ENCODE measurements at regions not wholly inside any gene's neighbourhood (a gene's known extent, or its start where the extent isn't known, plus 50 kb on each side); places are given as distances from the start of the nearest gene placed in this dataset.

- TF ChIP-seq EZH2 (IDR thresholded peaks at IDR 0.05; ENCODE audit: insufficient read depth, poor library complexity, severe bottlenecking) = no peak
- no peak for TF ChIP-seq EZH2phosphoT487 (IDR thresholded peaks at IDR 0.05; ENCODE audit: insufficient read depth, low read depth)
These were observed 73.8 kb upstream of the OSBPL8 start for GRCh38 chr12:76633415-76633814.
